ENCODE measurements at regions not wholly inside any gene's neighbourhood (a gene's known extent, or its start where the extent isn't known, plus 50 kb on each side); places are given as distances from the start of the nearest gene placed in this dataset.

GRCh38 chr11:22477312-22477711 is 139.1 kb downstream of the SLC17A6 start:
- Histone ChIP-seq H3K4me3 (ENCODE audit: low read length) (no peak overlapping the region), H3K4me1 (ENCODE audit: control insufficient read depth, insufficient read depth, low read length) (no peaks in the 10 kb centered on the region), H3K9me3 (ENCODE audit: control insufficient read depth, low read length) (no peaks in the 10 kb centered on the region), H3K27me3 (ENCODE audit: control insufficient read depth, insufficient read depth, low read length, poor library complexity, severe bottlenecking) (no peaks in the 10 kb centered on the region), H3K9ac (ENCODE audit: extremely low read depth, low read length, poor library complexity, severe bottlenecking) (no peak overlapping the region), H3K36me3 (ENCODE audit: control insufficient read depth, insufficient read depth, low read length) (no peaks in the 10 kb centered on the region), H3K27ac (ENCODE audit: low read depth, low read length) (no peak overlapping the region)
- no peak for DNase-seq
- Mint-ChIP-seq H3K27me3 (ENCODE audit: insufficient read depth) (no peaks in the 10 kb centered on the region), H3K9me3 (no peaks in the 10 kb centered on the region), H3K4me3 (no peak overlapping the region), H3K36me3 (ENCODE audit: low read depth) (no peaks in the 10 kb centered on the region), H3K4me1 (no peaks in the 10 kb centered on the region), H3K27ac (no peak overlapping the region)
- no peak for TF ChIP-seq CTCF (conservative IDR thresholded peaks at IDR 0.05)

- WGBS, 2 experiments (ENCODE audit: insufficient coverage in 1 of 2, insufficient read length in 1 of 2) = 92% methylated on average over 1 of the region's 3 CpGs; no CpG with 5 or more reads in 1 of the 2 experiments
- Mint-ChIP-seq H3K36me3 (ENCODE audit: low read depth) (no peaks in the 10 kb centered on the region), H3K27ac (no peak overlapping the region), H3K9me3 (no peaks in the 10 kb centered on the region), H3K4me1 (no peaks in the 10 kb centered on the region), H3K4me3 (no peak overlapping the region), H3K27me3 (ENCODE audit: insufficient read depth) (no peaks in the 10 kb centered on the region)
- no peak for TF ChIP-seq CTCF (conservative IDR thresholded peaks at IDR 0.05)
- Histone ChIP-seq H3K9ac (ENCODE audit: extremely low read depth, low read length, poor library complexity, severe bottlenecking) (no peak overlapping the region), H3K4me1 (ENCODE audit: control insufficient read depth, insufficient read depth, low read length) (no peaks in the 10 kb centered on the region), H3K27ac (ENCODE audit: low read depth, low read length) (no peak overlapping the region), H3K36me3 (ENCODE audit: control insufficient read depth, insufficient read depth, low read length) (no peaks in the 10 kb centered on the region), H3K9me3 (ENCODE audit: control insufficient read depth, low read length) (no peaks in the 10 kb centered on the region), H3K27me3 (ENCODE audit: control insufficient read depth, insufficient read depth, low read length, poor library complexity, severe bottlenecking) (no peaks in the 10 kb centered on the region), H3K4me3 (ENCODE audit: low read length) (no peak overlapping the region)
- no peak for DNase-seq
Measured at GRCh38 chr11:22476589-22476988, 138.4 kb downstream of the SLC17A6 start.

GRCh38 chr11:22474616-22475015 is 136.4 kb downstream of the SLC17A6 start:
- Histone ChIP-seq H3K27ac (ENCODE audit: low read depth, low read length) (no peak overlapping the region), H3K36me3 (ENCODE audit: control insufficient read depth, insufficient read depth, low read length) (no peaks in the 10 kb centered on the region), H3K9me3 (ENCODE audit: control insufficient read depth, low read length) (no peaks in the 10 kb centered on the region), H3K4me3 (ENCODE audit: low read length) (no peak overlapping the region), H3K9ac (ENCODE audit: extremely low read depth, low read length, poor library complexity, severe bottlenecking) (no peak overlapping the region), H3K27me3 (ENCODE audit: control insufficient read depth, insufficient read depth, low read length, poor library complexity, severe bottlenecking) (no peaks in the 10 kb centered on the region), H3K4me1 (ENCODE audit: control insufficient read depth, insufficient read depth, low read length) (no peaks in the 10 kb centered on the region)
- no peak overlapping the region for H3K4me3 Mint-ChIP-seq
- H3K36me3 Mint-ChIP-seq (ENCODE audit: low read depth) = no peaks in the 10 kb centered on the region
- H3K9me3 Mint-ChIP-seq = no peaks in the 10 kb centered on the region
- H3K27me3 Mint-ChIP-seq (ENCODE audit: insufficient read depth) = no peaks in the 10 kb centered on the region
- H3K4me1 Mint-ChIP-seq = no peaks in the 10 kb centered on the region
- no peak for TF ChIP-seq CTCF (conservative IDR thresholded peaks at IDR 0.05)
- no peak overlapping the region for H3K27ac Mint-ChIP-seq
- 94 to 100% methylated on average over 3 of the region's 4 CpGs for WGBS, 2 experiments (ENCODE audit: insufficient coverage in 1 of 2, insufficient read length in 1 of 2)
- DNase-seq = no peak
